ENCODE measurements at regions not wholly inside any gene's neighbourhood (a gene's known extent, or its start where the extent isn't known, plus 50 kb on each side); places are given as distances from the start of the nearest gene placed in this dataset.

DNA sequence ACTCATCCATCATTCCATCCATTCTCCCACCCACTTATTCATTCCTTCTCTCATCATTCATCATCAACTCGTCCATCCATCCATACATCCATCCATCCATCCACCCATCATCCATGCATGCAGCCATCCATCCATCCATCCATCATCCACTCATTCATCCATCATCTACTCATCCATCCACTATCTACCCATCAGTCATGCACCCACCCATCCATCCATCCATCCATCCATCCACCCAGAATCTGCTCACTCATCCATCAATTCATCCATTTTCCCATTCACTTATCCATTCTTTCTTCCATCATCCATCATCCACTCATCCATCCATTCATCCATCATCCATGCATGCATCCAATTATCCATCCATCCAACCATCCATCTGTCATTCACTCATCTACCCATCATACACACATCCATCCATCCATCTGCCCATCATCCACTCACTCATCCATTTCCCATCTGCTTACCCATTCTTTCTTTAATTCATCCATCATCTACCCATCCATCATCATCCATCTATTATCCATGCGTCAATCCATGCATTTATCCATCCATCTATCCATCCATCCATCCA lies 107.1 kb upstream of the WSCD2 start:
- intact Hi-C loops (cut with micrococcal nuclease) (no loop called here), in situ Hi-C loops (cut with MboI; ENCODE audit: low sequenced_read_pairs) (no loop called here), dilution Hi-C loops (cut with HindIII; ENCODE audit: low sequenced_read_pairs, unreplicated experiment) (no loop called here)
- H3K4me3 ChIP-seq (ENCODE audit: insufficient read depth, low read depth, low read length): no peak overlapping the region
- H3K14ac ChIP-seq (replicated peaks; ENCODE audit: low read depth, low read length): no peak overlapping the region
- H3K56ac ChIP-seq (ENCODE audit: extremely low read depth, insufficient read depth, low read length): no peak overlapping the region
- peak overlapping the region; percentile 18 for H2BK5ac ChIP-seq (ENCODE audit: low read depth, low read length, poor library complexity, severe bottlenecking)
- no peaks in the 10 kb centered on the region for H3K27me3 ChIP-seq (ENCODE audit: control insufficient read depth, insufficient read depth, low read length)
- CTCF ChIA-PET: no interaction called here
- H4K8ac ChIP-seq (ENCODE audit: low read depth in 2 of 2, low read length in 2 of 2): no peak overlapping the region
- no peaks in the 10 kb centered on the region for H3K36me3 ChIP-seq (ENCODE audit: control insufficient read depth, insufficient read depth, low read length)
- 0 out of 2 replicates have a peak, but pooled peaks cover 2% of the 10 kb centered on the region for H3K9me3 ChIP-seq (ENCODE audit: control insufficient read depth, insufficient read depth, low read length)
- H2AK5ac ChIP-seq (ENCODE audit: low read depth, low read length): no peak overlapping the region
- WGBS, 2 experiments (ENCODE audit: extremely low coverage in 2 of 2, insufficient read length in 1 of 2): 30 to 100% methylated on average over 2 of the region's 2 CpGs
- H3K4me2 ChIP-seq (ENCODE audit: low read depth, low read length): no peak overlapping the region
- H3K4me1 ChIP-seq (ENCODE audit: control insufficient read depth, insufficient read depth, low read length): no peaks in the 10 kb centered on the region
- H4K20me1 ChIP-seq (ENCODE audit: insufficient read depth, low read length): no peaks in the 10 kb centered on the region
- H3K18ac ChIP-seq (ENCODE audit: low read depth, low read length): no peak overlapping the region
- no peak overlapping the region for H4K91ac ChIP-seq (ENCODE audit: insufficient read depth, low read depth, low read length)
- DNase-seq: no peak
- POLR2A ChIA-PET (ENCODE audit: unreplicated experiment): no interaction called here
- no peaks in the 10 kb centered on the region for H3K9me1 ChIP-seq (ENCODE audit: insufficient read depth, low read length)
- no peak overlapping the region for H4K5ac ChIP-seq (ENCODE audit: low read depth, low read length)
- H3K27ac ChIP-seq (ENCODE audit: insufficient read depth, low read length): no peak overlapping the region
- no peak overlapping the region for H2BK15ac ChIP-seq (ENCODE audit: low read depth, low read length)
- H3K23ac ChIP-seq (ENCODE audit: low read depth, low read length): no peak overlapping the region
- no TSS peak for BruUV-seq (replicated peaks)
- no peak overlapping the region for H2AFZ ChIP-seq (replicated peaks; ENCODE audit: low read length, poor library complexity)
- TF ChIP-seq SMC3 (IDR thresholded peaks at IDR 0.05; ENCODE audit: low read depth, low read length) (no peak), POLR2A (IDR thresholded peaks at IDR 0.05; ENCODE audit: low read depth, low read length) (no peak), MXI1 (IDR thresholded peaks at IDR 0.05; ENCODE audit: borderline replicate concordance, low read depth, low read length) (no peak), NFE2L2 (IDR thresholded peaks at IDR 0.05; ENCODE audit: low read depth, low read length) (no peak), MAFK (IDR thresholded peaks at IDR 0.05; ENCODE audit: low read depth, low read length) (no peak), RCOR1 (IDR thresholded peaks at IDR 0.05; ENCODE audit: insufficient replicate concordance, low read length) (no peak), RAD21 (IDR thresholded peaks at IDR 0.05; ENCODE audit: low read length) (no peak), CHD1 (IDR thresholded peaks at IDR 0.05; ENCODE audit: low read depth, low read length) (no peak), MAZ (IDR thresholded peaks at IDR 0.05; ENCODE audit: borderline replicate concordance, low read depth, low read length) (no peak), BHLHE40 (IDR thresholded peaks at IDR 0.05; ENCODE audit: low read depth, low read length) (no peak), RFX5 (IDR thresholded peaks at IDR 0.05; ENCODE audit: low read depth, low read length) (no peak), FOS (IDR thresholded peaks at IDR 0.05; ENCODE audit: low read depth, low read length) (no peak), CEBPB (IDR thresholded peaks at IDR 0.05; ENCODE audit: low read depth, low read length) (no peak)
- TF ChIP-seq, protein P1, sequence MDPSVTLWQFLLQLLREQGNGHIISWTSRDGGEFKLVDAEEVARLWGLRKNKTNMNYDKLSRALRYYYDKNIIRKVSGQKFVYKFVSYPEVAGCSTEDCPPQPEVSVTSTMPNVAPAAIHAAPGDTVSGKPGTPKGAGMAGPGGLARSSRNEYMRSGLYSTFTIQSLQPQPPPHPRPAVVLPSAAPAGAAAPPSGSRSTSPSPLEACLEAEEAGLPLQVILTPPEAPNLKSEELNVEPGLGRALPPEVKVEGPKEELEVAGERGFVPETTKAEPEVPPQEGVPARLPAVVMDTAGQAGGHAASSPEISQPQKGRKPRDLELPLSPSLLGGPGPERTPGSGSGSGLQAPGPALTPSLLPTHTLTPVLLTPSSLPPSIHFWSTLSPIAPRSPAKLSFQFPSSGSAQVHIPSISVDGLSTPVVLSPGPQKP (IDR thresholded peaks at IDR 0.05; ENCODE audit: borderline replicate concordance, low read depth, low read length): no peak
- TF ChIP-seq, protein P2, sequence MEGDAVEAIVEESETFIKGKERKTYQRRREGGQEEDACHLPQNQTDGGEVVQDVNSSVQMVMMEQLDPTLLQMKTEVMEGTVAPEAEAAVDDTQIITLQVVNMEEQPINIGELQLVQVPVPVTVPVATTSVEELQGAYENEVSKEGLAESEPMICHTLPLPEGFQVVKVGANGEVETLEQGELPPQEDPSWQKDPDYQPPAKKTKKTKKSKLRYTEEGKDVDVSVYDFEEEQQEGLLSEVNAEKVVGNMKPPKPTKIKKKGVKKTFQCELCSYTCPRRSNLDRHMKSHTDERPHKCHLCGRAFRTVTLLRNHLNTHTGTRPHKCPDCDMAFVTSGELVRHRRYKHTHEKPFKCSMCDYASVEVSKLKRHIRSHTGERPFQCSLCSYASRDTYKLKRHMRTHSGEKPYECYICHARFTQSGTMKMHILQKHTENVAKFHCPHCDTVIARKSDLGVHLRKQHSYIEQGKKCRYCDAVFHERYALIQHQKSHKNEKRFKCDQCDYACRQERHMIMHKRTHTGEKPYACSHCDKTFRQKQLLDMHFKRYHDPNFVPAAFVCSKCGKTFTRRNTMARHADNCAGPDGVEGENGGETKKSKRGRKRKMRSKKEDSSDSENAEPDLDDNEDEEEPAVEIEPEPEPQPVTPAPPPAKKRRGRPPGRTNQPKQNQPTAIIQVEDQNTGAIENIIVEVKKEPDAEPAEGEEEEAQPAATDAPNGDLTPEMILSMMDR (conservative IDR thresholded peaks at IDR 0.05; ENCODE audit: low read depth, low read length): no peak
- TF ChIP-seq, protein P3, sequence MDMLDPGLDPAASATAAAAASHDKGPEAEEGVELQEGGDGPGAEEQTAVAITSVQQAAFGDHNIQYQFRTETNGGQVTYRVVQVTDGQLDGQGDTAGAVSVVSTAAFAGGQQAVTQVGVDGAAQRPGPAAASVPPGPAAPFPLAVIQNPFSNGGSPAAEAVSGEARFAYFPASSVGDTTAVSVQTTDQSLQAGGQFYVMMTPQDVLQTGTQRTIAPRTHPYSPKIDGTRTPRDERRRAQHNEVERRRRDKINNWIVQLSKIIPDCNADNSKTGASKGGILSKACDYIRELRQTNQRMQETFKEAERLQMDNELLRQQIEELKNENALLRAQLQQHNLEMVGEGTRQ (IDR thresholded peaks at IDR 0.05; ENCODE audit: low read depth, low read length): no peak
- H2AK9ac ChIP-seq (replicated peaks; ENCODE audit: low read depth, low read length, poor library complexity): no peak overlapping the region
- H3K79me1 ChIP-seq (ENCODE audit: low read depth in 1 of 2, low read length in 2 of 2): no peaks in the 10 kb centered on the region
- H3K9ac ChIP-seq (ENCODE audit: low read depth, low read length): no peak overlapping the region
- no peak overlapping the region for H2BK120ac ChIP-seq (ENCODE audit: low read depth, low read length)
- no peak overlapping the region for H2BK20ac ChIP-seq (ENCODE audit: low read depth, low read length)
- ATAC-seq (ENCODE audit: low read depth): no peak
- no peak overlapping the region for H3K4ac ChIP-seq (ENCODE audit: low read depth, low read length)

Measured in IMR-90 (cell line).